A549 (cell line): ENCODE measurements at regions not wholly inside any gene's neighbourhood (a gene's known extent, or its start where the extent isn't known, plus 50 kb on each side); places are given as distances from the start of the nearest gene placed in this dataset.

ENCODE experiments used
- ATAC-seq, 2 experiments: fragments of 200-7000 bp in 1 of 2; fragments of >200 bp in 1 of 2; cut with Nextera tagmentation in 1 of 2; cut with Tn5 transposase in 1 of 2; 3 replicates each; pipeline versions ENCODE4 v1.8.0 to v1.9.1; 2018 to 2020; ENCODE audit warnings: mild to moderate bottlenecking in 1 of 2, moderate library complexity in 1 of 2
- CTCF ChIA-PET: fragments of 300-600 bp; sonication (Branson Sonifier 250); formaldehyde crosslinking; extraction: SDS; loops from one replicate; lab custom pipeline; 2021; ENCODE audit warnings: antibody characterized with exemption, inconsistent platforms; lab: Yijun Ruan, JAX
- POLR2A ChIA-PET: fragments of 350-600 bp; formaldehyde crosslinking; extraction: SDS; loops from one replicate; lab custom pipeline; 2021; ENCODE audit warnings: antibody characterized with exemption, inconsistent platforms; lab: Yijun Ruan, JAX
- DNase-seq, 2 experiments: peaks; one replicate each; pipeline versions ENCODE4 v3.0.0 to v3.0.0-alpha.2; 2011 to 2016; ENCODE audit warnings: low read depth in 1 of 2, low spot score in 1 of 2
- FAIRE-seq: peaks from 2 replicates; lab custom pipeline; 2011; peaks lifted over from hg19 to GRCh38; lab: Jason Lieb, UNC
- H3K27ac ChIP-seq, 2 experiments: fragments of >200 bp; sonication (Bioruptor Twin); formaldehyde crosslinking; 3 replicates each; pipeline ENCODE4 v1.5.1; 2016 to 2017
- H3K4me1 ChIP-seq: fragments of >200 bp; sonication (Bioruptor Twin); formaldehyde crosslinking; 3 replicates; pipeline ENCODE4 v1.6.1; 2016
- H3K4me2 ChIP-seq: fragments of >200 bp; sonication (Bioruptor Twin); formaldehyde crosslinking; 3 replicates; pipeline ENCODE4 v1.6.1; 2016
- H3K4me3 ChIP-seq: fragments of >200 bp; sonication (Bioruptor Twin); formaldehyde crosslinking; 3 replicates; pipeline ENCODE4 v1.5.1; 2016
- H3K9me3 ChIP-seq: fragments of >200 bp; sonication (Bioruptor Twin); formaldehyde crosslinking; 3 replicates; pipeline ENCODE4 v1.6.1; 2016
- BHLHE40 ChIP-seq: IDR thresholded peaks from 2 replicates; pipeline ENCODE4 v1.6.1; 2012; ENCODE audit warnings: low read depth, low read length, inconsistent platforms
- CBX8 ChIP-seq: fragments of 200-600 bp; sonication (generic); IDR thresholded peaks from 2 replicates; pipeline ENCODE4 v1.6.1; 2016
- CHD2 ChIP-seq: fragments of 150-350 bp; IDR thresholded peaks from 2 replicates; pipeline ENCODE4 v1.6.1; 2014; ENCODE audit warnings: low read length; ENCODE audit not compliant: partially characterized antibody
- CTCF ChIP-seq: fragments of >200 bp; sonication (Bioruptor Twin); formaldehyde crosslinking; IDR thresholded peaks from 3 replicates; pipeline ENCODE4 v1.5.1; 2016
- EHMT2 ChIP-seq: fragments of 200-600 bp; sonication (generic); IDR thresholded peaks from 2 replicates; pipeline ENCODE4 v1.6.1; 2016; ENCODE audit warnings: antibody characterized with exemption, low read depth, mild to moderate bottlenecking, moderate library complexity
- ESRRA ChIP-seq: fragments of 150-350 bp; IDR thresholded peaks from 2 replicates; pipeline ENCODE4 v1.6.1; 2014; ENCODE audit warnings: mild to moderate bottlenecking, low read length, borderline replicate concordance
- FOSL2 ChIP-seq, 2 experiments: fragments of 450-650 bp in 1 of 2; fragments of >200 bp in 1 of 2; sonication (Bioruptor Twin) in 1 of 2; formaldehyde crosslinking; IDR thresholded peaks; 2 replicates each; pipeline versions ENCODE4 v1.5.0 to v1.6.1; 2016 to 2020; ENCODE audit warnings: mild to moderate bottlenecking in 1 of 2, moderate library complexity in 1 of 2
- FOXS1 ChIP-seq: fragments of 250-450 bp; sonication (Bioruptor Pico); IDR thresholded peaks from 2 replicates; pipeline ENCODE4 v1.5.0; 2020; ENCODE audit warnings: mild to moderate bottlenecking, moderate library complexity
- HEYL ChIP-seq: fragments of 250-450 bp; sonication (Bioruptor Pico); IDR thresholded peaks from 2 replicates; pipeline ENCODE4 v1.8.0; 2021; ENCODE audit warnings: mild to moderate bottlenecking, moderate library complexity
- HOXA7 ChIP-seq: fragments of 250-450 bp; sonication (Bioruptor Pico); IDR thresholded peaks from 2 replicates; pipeline ENCODE4 v1.5.0; 2020; ENCODE audit warnings: mild to moderate bottlenecking, moderate library complexity
- HOXB5 ChIP-seq: fragments of 250-450 bp; sonication (Bioruptor Pico); IDR thresholded peaks from 2 replicates; pipeline ENCODE4 v1.5.0; 2020; ENCODE audit warnings: mild to moderate bottlenecking, moderate library complexity
- JUN ChIP-seq, 2 experiments: fragments of >200 bp; sonication (Bioruptor Twin); formaldehyde crosslinking; IDR thresholded peaks; 2 replicates in 1 of 2; 3 replicates in 1 of 2; pipeline ENCODE4 v1.6.1; 2016 to 2017
- NFE2L2 ChIP-seq: fragments of 150-350 bp; conservative IDR thresholded peaks from 2 replicates; pipeline ENCODE4 v1.6.1; 2014; ENCODE audit warnings: low read length
- PHF8 ChIP-seq: fragments of 200-600 bp; sonication (generic); IDR thresholded peaks from 2 replicates; pipeline ENCODE4 v1.6.1; 2016; ENCODE audit warnings: low read depth, mild to moderate bottlenecking, antibody characterized with exemption, moderate library complexity, borderline replicate concordance
- RARB ChIP-seq: fragments of 250-450 bp; sonication (Bioruptor Pico); IDR thresholded peaks from 2 replicates; pipeline ENCODE4 v1.8.0; 2021; ENCODE audit warnings: mild to moderate bottlenecking, moderate library complexity
- REST ChIP-seq: fragments of 200-600 bp; sonication (generic); IDR thresholded peaks from 2 replicates; pipeline ENCODE4 v1.6.1; 2016; ENCODE audit warnings: antibody characterized with exemption, mild to moderate bottlenecking, moderate library complexity
- RNF2 ChIP-seq: fragments of 200-600 bp; sonication (generic); IDR thresholded peaks from 2 replicates; pipeline ENCODE4 v1.6.1; 2016; ENCODE audit warnings: low read depth, mild to moderate bottlenecking, antibody characterized with exemption, moderate library complexity, borderline replicate concordance
- SMC3 ChIP-seq: fragments of >200 bp; sonication (Bioruptor Twin); formaldehyde crosslinking; IDR thresholded peaks from 3 replicates; pipeline ENCODE4 v1.6.1; 2018; ENCODE audit warnings: inconsistent platforms
- SREBF2 ChIP-seq: fragments of 450-650 bp; IDR thresholded peaks from 2 replicates; pipeline ENCODE4 v1.6.1; 2014; ENCODE audit warnings: mild to moderate bottlenecking, moderate library complexity
- TFCP2L1 ChIP-seq: fragments of 250-450 bp; sonication (Bioruptor Pico); IDR thresholded peaks from 2 replicates; pipeline ENCODE4 v1.5.0; 2021; ENCODE audit warnings: mild to moderate bottlenecking
- TP53 ChIP-seq: fragments of 250-450 bp; sonication (Bioruptor Pico); IDR thresholded peaks from 2 replicates; pipeline ENCODE4 v1.5.0; 2021; ENCODE audit warnings: mild to moderate bottlenecking, moderate library complexity
- WGBS: methylation state at CpG from one replicate; pipeline ENCODE4 v1.1.6; 2017; ENCODE audit errors: missing lambda C conversion rate; 5-methylcytosine and 5-hydroxymethylcytosine counted together
- TF ChIP-seq, protein P1 (sequence below): IDR thresholded peaks from 2 replicates; pipeline ENCODE4 v1.6.1; 2012
- TF ChIP-seq, protein P2 (sequence below): fragments of 450-650 bp; IDR thresholded peaks from 2 replicates; pipeline ENCODE4 v1.6.1; 2014; ENCODE audit warnings: antibody characterized with exemption

GRCh38 chr2:6417050-6417449 is 448.7 kb downstream of the CMPK2 start:
- ChIA-PET POLR2A (no interaction called here), CTCF (interaction anchor here (0.9 kb wide), 1 partner anchor 14 kb away, joined by 3 read pairs; no protein-coding TSS in a partner anchor)
- H3K4me3 ChIP-seq = no peak overlapping the region
- no peak for DNase-seq
- H3K9me3 ChIP-seq = peaks cover 8% of the 10 kb centered on the region; the same call in 1 of the 3 replicates
- no peak overlapping the region for H3K4me2 ChIP-seq
- WGBS = 16% methylated on average over 6 of the region's 6 CpGs
- H3K4me1 ChIP-seq = no peaks in the 10 kb centered on the region
- ATAC-seq = no peak
- FAIRE-seq = no peak
- TF ChIP-seq FOXS1 (no peak), HOXA7 (CRISPR knock-in tag) (no peak), SREBF2 (no peak), JUN (IDR thresholded peaks at IDR 0.05) (no peak), RNF2 (no peak), CHD2 (no peak), TFCP2L1 (CRISPR knock-in tag) (no peak), ESRRA (no peak), RARB (no peak), CTCF (no peak), FOSL2 (IDR thresholded peaks at IDR 0.05) (no peak), FOSL2 (CRISPR knock-in tag; IDR thresholded peaks at IDR 0.05) (no peak), HOXB5 (CRISPR knock-in tag) (no peak)
- TF ChIP-seq, protein P1, sequence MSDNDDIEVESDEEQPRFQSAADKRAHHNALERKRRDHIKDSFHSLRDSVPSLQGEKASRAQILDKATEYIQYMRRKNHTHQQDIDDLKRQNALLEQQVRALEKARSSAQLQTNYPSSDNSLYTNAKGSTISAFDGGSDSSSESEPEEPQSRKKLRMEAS = no peak
- H3K27ac ChIP-seq = no peak overlapping the region

GRCh38 chr2:6418291-6418690 is 447.4 kb downstream of the CMPK2 start:
- ATAC-seq (no peak), FAIRE-seq (no peak), DNase-seq (no peak)
- ChIA-PET CTCF (no interaction called here), POLR2A (no interaction called here)
- Histone ChIP-seq H3K4me2 (no peak overlapping the region), H3K9me3 (peaks cover 8% of the 10 kb centered on the region; the same call in 1 of the 3 replicates), H3K4me3 (no peak overlapping the region), H3K27ac (no peak overlapping the region), H3K4me1 (no peaks in the 10 kb centered on the region)
- TF ChIP-seq REST (no peak), HEYL (CRISPR knock-in tag) (no peak), CBX8 (no peak), PHF8 (no peak), TP53 (no peak)
- 2% methylated on average over 1 of the region's 1 CpG for WGBS

- no peak for ATAC-seq
- ChIA-PET CTCF (interaction anchor here (0.6 to 1.2 kb wide), 2 partner anchors 10 to 107 kb away, joined by 3 read pairs; no protein-coding TSS in a partner anchor), POLR2A (no interaction called here)
- no peak for DNase-seq
- Histone ChIP-seq H3K9me3 (peaks cover 8% of the 10 kb centered on the region; the same call in 1 of the 3 replicates), H3K4me3 (no peak overlapping the region), H3K27ac (no peak overlapping the region), H3K4me2 (no peak overlapping the region), H3K4me1 (no peaks in the 10 kb centered on the region)
- no peak for FAIRE-seq
- no peak for TF ChIP-seq RNF2
- no peak for TF ChIP-seq SMC3
- TF ChIP-seq, protein P2, sequence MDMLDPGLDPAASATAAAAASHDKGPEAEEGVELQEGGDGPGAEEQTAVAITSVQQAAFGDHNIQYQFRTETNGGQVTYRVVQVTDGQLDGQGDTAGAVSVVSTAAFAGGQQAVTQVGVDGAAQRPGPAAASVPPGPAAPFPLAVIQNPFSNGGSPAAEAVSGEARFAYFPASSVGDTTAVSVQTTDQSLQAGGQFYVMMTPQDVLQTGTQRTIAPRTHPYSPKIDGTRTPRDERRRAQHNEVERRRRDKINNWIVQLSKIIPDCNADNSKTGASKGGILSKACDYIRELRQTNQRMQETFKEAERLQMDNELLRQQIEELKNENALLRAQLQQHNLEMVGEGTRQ = no peak
- no peak for TF ChIP-seq BHLHE40
- no peak for TF ChIP-seq EHMT2
- TF ChIP-seq NFE2L2 = no peak
- 48% methylated on average over 12 of the region's 12 CpGs for WGBS
Observed at GRCh38 chr2:6421138-6421730, 444.5 kb downstream of the CMPK2 start.
